Fibroblast of gingiva (primary cell): ENCODE measurements at regions not wholly inside any gene's neighbourhood (a gene's known extent, or its start where the extent isn't known, plus 50 kb on each side); places are given as distances from the start of the nearest gene placed in this dataset.

Experiments used
- DNase-seq: peaks from one replicate; pipeline ENCODE4 v3.0.0-alpha.2; 2011; ENCODE audit warnings: low read depth

- DNase-seq, result peak; percentile 74
Measured at GRCh38 chr1:103248417-103249102, 140.2 kb upstream of the COL11A1 start.

DNA sequence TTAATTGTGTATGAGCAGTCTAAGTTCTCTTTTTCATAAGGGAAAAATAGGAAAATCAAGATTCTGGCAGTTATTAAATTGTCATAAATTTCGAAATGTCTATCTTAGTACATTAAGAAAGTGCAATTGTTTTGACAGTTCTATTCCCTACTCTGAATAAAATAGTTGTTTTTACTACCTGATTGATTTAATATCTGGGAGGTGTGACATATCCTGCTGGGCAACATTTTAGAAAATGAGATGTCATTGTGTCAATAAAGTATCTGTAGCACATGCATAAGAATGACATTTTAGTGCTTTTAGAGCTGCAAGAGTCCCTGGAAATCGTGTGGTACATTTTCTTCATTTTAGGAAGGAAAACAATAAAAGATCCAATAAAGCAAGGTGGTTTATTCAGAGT is 139.2 kb upstream of the COL11A1 start:
- no peak for DNase-seq

DNA sequence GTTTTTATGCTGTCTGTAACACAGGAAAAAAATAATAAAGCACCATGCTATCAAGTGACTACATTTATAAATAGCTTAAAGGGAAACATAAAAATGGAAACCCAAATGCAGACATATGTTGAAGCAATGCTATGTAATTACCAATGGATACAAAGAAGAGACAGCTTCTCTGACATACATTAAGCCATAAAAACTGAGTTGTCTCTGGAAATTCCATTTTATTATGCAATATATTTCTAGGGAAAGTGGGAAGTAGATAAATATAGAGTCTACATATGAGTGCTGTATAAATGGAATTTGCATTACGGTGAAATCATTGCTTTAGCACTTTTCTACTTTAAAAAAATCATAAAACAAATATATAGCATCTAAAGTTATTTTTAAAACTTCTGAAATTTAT is 135.2 kb upstream of the COL11A1 start:
- DNase-seq, result no peak

DNA sequence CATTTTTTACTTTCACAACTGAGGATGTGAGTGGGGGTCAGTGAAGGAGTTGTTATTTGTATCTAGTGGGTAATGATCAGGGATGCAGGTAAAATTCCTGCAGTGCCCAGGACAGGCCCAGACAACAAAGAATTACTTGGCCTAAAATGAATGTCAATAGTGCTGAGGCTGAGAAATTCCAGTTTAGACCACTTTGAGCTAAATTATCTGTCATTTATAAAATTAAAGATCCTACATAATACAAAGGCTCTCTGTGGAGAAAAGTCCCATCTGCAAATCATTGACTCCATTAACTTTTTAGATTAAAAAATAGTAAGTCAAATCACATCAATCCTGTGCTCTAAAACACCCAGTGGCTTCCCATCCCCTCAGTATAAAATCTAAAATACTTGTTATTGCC is 130.7 kb upstream of the COL11A1 start:
- DNase-seq, result no peak

DNA sequence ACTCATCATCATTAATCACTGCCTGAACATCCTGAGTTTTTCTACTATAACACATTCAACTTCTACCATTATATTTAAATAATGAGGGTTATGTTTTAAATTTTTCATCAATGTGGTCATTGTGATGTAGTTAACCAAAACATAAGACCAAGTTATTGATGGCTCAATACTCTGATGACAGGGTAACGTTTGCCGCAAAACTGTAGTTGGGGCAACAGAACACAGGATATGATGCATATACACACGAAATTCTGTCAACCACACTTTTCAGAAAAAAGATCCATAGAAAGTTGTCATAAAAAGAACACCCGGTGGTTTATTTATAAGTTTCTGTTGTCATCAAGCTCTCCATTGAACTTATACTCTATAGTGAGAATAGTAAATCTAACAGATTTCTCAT is 121.7 kb upstream of the COL11A1 start:
- DNase-seq, result no peak

DNA sequence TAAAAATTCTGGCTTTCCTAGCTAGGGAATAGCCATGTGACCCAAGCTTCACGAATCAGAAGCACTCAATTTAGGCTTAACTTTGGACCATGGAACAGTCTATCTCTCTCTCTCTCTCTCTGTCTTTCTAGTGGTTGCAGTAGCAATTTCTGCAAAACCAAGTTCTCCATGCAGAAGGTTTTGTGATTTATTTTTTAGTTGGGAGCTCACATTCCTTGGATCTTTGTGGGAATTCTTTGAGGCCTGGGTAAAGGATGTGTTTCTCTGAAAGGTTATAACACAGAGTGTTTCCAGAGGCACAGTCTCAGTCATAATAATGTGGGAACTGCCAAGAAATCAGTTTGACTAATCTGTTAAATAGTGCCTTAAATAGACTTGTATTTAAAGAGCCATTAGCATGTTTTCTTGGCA is 112.3 kb upstream of the COL11A1 start:
- peak; percentile 42 for DNase-seq

DNA sequence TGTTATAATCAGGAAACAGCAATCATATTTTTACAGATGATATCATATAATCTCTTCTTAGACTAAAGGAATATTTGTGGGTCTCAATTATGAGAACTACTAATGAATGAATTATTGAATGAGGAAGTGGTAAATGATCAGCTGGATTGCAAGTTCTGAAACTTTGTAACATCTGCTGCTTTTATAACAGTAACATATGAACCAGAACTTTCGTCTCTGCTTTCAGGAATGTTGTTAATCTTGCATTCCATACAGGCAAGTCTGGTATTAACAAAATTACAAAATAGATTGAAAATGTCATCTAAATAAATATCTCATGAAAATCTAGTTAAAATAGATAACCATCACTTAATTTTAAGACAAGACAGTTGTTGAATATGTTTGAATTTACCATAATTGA is 110.5 kb upstream of the COL11A1 start:
- DNase-seq, result peak; percentile 2

DNA sequence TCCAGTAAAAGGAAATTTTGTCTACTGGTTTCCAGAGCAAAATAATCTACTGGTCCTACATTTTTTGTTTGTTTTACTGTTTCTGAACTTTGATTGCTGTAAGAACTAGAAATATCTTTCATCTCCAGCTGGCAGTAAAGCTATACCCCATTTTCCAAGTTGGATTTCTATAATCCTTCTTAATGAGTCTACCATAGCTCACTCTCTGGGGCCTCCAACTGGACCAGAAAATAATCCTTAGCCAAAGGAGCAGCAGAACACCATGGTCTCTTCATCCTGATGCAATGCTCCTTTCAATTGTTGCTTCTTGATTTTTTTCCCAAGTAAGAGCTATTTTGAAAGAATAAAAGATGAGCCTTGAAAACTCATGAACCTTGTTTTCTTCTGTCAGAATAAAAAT is 110.0 kb upstream of the COL11A1 start:
- DNase-seq, result no peak

- no peak for DNase-seq
Measured at GRCh38 chr1:103211073-103211472, 102.8 kb upstream of the COL11A1 start.

GRCh38 chr1:103208844-103209243 is 100.5 kb upstream of the COL11A1 start:
- no peak for DNase-seq

DNA sequence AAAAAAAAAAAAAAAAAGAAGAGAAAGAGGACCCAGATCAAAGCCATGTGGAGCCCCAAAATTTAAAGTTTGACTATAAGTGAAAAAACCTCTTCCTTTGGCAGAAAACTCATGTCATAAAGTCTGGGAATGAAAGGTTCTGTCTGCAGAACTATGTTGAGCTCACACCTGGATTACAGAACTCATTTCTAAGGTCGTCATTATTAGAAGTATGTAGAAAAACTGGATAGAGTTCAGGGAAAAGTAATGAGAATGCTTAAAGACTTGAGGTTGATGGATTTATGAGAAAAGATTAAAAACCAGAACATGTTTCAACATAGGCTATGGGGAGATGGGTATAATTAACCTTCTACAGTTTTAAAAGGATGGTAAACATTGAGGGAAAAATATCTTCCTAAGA is 90.7 kb upstream of the COL11A1 start:
- no peak for DNase-seq

- DNase-seq, result no peak
Measured at GRCh38 chr1:103198076-103198475, 89.8 kb upstream of the COL11A1 start.

DNA sequence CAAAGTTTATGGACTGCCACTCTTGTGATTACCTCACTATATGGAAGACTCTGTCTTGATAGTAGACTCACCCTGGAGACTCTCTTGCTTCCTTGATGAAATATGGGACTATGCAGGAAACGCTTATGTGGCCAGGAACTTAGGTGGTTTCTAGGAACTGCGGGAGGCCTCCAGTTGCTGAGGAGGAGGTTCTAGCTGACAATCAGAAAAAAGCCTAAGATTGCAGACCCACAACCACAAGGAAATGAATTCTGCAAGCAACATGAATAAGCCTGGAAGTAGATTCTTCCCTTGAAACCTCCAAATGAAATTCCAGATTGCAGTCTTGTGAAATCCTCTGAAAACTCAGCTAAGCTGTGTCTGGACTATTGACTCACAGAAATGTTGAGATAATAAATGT is 88.9 kb upstream of the COL11A1 start:
- DNase-seq, result peak; percentile 22

- no peak for DNase-seq
Measured at GRCh38 chr1:103194984-103195383, 86.7 kb upstream of the COL11A1 start.

GRCh38 chr1:103194060-103194459 is 85.7 kb upstream of the COL11A1 start:
- DNase-seq, result no peak

DNA sequence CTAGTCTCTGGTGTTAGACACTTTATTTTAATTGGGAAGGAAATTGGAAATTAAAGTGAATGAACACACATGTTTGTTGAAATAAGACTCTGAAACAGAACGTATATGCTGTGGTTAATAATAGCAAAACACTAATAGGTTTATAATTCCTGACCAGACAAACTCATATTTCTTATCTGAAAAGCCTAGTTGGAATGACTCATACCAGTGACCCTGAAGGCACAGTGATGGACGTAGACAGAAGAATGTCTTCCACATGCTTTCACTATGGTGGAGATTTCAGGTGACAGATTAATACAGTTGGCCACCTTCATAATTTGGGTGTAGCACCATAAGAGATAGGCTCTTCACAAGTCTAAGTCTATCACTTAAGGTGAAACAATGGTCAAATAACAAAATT is 83.0 kb upstream of the COL11A1 start:
- no peak for DNase-seq

GRCh38 chr1:103190766-103191165 is 82.4 kb upstream of the COL11A1 start:
- peak; percentile 3 for DNase-seq

DNA sequence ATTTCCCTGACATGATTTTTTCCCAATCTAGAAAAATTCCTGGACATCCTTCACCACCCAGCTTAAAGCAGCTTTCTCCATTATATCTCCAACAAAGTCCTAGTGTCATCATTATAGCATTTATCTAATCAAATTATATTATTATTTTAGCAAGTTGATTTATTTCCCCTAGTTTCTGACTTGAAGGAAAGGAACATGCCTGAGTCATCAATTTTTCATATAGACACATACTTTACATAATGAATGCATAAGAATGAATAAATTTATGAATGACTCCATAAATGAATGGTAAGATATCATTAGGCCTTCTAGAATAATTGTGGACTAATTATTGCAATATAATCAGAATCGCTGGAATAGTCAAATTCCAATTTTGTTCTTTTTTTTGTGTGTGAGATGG is 79.4 kb upstream of the COL11A1 start:
- no peak for DNase-seq

DNA sequence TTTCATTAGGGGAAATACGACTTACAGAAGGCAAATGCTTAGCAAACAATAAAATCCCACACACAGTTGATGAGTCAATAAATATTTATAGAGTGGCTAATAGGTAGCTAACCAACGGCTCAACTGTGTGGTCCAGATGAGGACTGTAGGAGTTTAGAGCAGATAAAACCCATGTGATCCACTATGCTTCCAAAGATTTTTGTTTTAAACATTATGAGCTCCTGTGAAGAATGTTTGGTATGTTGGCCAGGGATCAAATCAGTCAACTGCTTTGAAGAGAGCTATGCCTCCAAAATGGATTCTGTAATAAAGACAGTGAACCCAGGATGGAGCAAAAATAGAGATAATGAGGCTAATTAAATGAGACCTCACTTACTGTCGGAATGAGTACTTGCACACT is 72.3 kb upstream of the COL11A1 start:
- no peak for DNase-seq

DNA sequence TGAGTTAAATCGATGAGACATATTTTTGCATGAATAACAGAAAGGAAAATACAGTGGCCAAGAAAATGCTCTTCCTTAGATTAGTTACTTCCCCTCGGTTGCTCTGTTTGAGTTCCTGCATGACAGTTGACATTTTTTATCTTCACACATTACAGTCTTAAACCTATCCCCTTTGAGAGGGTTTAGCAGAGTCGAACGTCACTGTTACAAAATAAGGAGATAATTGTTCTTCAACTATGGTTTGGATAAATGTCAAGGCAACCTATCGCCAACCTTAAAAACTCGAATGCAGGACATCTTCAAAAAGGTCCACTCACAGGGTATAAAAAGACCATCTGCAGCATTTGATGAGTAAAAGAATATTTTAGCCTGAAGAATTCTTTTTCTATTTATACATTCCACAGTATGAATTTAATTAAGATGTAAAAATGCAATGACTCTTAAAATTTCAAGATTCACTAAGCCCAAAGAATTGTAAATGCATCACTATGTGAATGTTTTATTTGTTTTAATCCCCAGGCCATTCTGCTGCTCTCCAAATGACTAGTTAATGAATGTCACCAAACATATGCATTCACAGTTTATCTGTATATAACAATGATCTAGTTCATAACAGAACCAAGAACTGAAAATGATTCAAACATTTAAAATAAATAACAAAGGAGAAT is 68.9 kb upstream of the COL11A1 start:
- DNase-seq, result no peak

DNA sequence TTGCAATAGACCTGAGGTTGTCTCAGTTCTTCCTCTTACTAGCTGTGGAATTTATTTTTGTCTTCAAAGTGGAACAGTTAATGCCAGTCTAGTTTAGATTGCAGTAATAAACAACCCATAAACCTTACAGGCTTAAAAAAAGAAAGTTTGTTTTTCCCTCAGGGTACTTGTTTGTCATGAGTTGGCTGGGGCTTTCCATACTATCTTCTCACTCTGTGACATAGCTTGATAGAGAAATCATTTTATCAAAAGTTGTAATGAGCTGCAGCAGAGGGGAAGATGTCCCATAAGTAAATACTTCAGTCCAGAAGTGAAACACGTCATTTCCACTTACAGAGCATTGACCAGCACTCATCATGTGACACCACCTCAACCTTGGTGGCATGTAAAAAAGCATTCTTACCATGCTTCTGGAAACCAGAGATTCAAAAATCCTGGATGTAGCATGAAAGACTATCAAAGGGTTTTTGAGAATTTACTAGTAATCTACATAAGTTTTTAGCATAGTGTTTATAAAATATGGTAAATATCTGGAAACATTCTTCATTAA is 62.8 kb upstream of the COL11A1 start:
- DNase-seq, result peak; percentile 38

- peak; percentile 90 for DNase-seq
Measured at GRCh38 chr1:103170609-103171008, 62.3 kb upstream of the COL11A1 start.

DNA sequence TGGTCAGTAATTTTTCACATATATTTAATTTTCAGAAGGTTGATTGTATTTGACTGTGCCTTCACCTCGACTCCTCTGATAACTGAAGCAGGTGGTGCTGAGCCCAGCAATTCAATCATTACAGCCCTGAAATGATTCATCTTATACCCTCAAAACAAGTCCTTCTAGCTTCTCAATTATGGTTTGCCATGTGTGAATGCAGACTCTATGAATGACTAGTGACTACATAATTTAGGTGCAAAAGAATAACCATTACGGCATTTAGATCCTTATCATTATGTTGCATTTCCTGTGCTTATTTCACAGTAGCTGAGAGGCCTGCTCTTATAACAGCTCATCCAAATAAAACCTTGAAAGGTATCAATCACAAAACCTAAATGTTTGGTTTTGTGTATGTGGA is 54.0 kb upstream of the COL11A1 start:
- DNase-seq, result no peak

DNA sequence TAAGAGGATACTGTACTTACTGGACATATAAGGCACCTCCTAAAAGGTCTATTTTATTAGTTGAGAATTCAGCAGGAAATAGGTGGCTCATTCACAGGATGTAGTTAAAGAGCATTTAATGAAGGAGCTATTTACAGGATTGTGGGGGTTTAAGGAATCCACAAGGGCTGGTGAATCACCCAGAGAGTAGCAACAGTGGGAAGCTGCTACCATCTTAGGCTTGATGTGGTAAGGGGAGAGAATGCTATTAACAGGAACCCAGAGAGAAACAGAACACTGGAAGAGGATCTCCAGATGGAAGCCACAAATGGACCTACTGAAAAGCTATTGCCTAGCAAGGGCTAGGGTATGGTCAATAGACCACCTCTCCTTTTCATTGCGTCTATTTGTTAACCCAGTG is 52.0 kb upstream of the COL11A1 start:
- no peak for DNase-seq
